Chondrocyte (in vitro differentiated cells): ENCODE measurements at regions not wholly inside any gene's neighbourhood (a gene's known extent, or its start where the extent isn't known, plus 50 kb on each side); places are given as distances from the start of the nearest gene placed in this dataset.

ENCODE experiments used
- DNase-seq: peaks from one replicate; pipeline ENCODE4 v3.0.0; 2021; ENCODE audit warnings: mixed read lengths, low spot score
- H3K27ac Mint-ChIP-seq: one replicate; pipeline ENCODE4 v1.8.0; 2021; ENCODE audit warnings: mild to moderate bottlenecking, moderate library complexity, mixed read lengths; ENCODE audit not compliant: unreplicated experiment
- H3K27me3 Mint-ChIP-seq: 2 replicates; pipeline ENCODE4 v1.8.0; 2021; ENCODE audit warnings: low read depth, mixed read lengths
- H3K36me3 Mint-ChIP-seq: 2 replicates; pipeline ENCODE4 v1.8.0; 2021; ENCODE audit warnings: low read depth, mixed read lengths
- H3K4me1 Mint-ChIP-seq: 2 replicates; pipeline ENCODE4 v1.8.0; 2021; ENCODE audit warnings: low read depth, mild to moderate bottlenecking, mixed read lengths
- H3K4me3 Mint-ChIP-seq: one replicate; pipeline ENCODE4 v1.8.0; 2021; ENCODE audit warnings: mild to moderate bottlenecking, moderate library complexity, mixed read lengths; ENCODE audit not compliant: unreplicated experiment
- H3K9me3 Mint-ChIP-seq: 2 replicates; pipeline ENCODE4 v1.8.0; 2021; ENCODE audit warnings: low read depth, mixed read lengths
- TF ChIP-seq, protein P1 (sequence below): fragments of 200-600 bp; sonication (generic); IDR thresholded peaks from 2 replicates; pipeline ENCODE4 v1.5.0; 2021; ENCODE audit warnings: antibody characterized with exemption, mild to moderate bottlenecking, moderate library complexity

DNA sequence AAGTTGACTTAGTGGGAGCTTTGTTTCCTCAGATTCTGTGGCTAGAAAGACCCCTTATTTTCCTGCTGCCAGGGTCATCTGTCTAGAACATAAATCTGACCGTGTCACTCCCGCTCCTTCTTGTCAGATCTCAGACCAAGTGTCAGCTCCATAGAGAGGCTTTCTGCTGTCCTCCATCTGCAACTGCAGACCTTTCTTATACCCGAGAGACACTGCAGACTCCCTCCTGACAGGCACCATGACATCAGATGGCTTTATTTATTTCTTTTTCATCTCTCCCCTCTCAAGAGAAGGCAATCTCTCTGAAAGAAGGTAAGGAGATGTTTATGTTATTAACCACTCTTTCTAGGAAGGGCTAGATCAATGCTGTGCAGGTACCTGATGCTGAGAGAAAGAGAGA, 726.5 kb downstream of the UQCRFS1 start:
- Mint-ChIP-seq H3K4me3 (no peak overlapping the region), H3K9me3 (no peaks in the 10 kb centered on the region), H3K27me3 (peaks cover 4% of the 10 kb centered on the region), H3K27ac (no peak overlapping the region), H3K36me3 (no peaks in the 10 kb centered on the region), H3K4me1 (no peaks in the 10 kb centered on the region)
- TF ChIP-seq, protein P1, sequence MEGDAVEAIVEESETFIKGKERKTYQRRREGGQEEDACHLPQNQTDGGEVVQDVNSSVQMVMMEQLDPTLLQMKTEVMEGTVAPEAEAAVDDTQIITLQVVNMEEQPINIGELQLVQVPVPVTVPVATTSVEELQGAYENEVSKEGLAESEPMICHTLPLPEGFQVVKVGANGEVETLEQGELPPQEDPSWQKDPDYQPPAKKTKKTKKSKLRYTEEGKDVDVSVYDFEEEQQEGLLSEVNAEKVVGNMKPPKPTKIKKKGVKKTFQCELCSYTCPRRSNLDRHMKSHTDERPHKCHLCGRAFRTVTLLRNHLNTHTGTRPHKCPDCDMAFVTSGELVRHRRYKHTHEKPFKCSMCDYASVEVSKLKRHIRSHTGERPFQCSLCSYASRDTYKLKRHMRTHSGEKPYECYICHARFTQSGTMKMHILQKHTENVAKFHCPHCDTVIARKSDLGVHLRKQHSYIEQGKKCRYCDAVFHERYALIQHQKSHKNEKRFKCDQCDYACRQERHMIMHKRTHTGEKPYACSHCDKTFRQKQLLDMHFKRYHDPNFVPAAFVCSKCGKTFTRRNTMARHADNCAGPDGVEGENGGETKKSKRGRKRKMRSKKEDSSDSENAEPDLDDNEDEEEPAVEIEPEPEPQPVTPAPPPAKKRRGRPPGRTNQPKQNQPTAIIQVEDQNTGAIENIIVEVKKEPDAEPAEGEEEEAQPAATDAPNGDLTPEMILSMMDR = no peak
- DNase-seq = no peak

DNA sequence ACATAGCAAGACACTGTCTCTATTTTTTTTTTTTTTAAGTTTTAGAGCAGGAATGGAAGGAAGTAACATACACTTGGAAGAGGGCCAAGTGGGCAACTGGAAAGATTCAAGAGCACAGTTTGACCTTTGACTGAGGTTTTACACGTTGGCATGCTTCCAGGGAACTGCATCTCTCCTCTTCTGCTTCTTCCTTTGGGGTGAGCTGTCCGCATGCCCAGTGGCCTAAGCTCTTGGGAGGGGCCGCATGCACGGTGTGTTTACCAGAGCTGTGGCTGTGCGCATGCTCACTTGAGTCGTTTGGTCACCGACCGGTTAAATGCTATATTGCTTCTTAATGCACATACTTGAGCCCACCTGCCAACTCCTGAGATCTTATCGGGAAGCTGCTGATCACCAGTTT, 727.7 kb downstream of the UQCRFS1 start:
- no peaks in the 10 kb centered on the region for H3K4me1 Mint-ChIP-seq
- no peak overlapping the region for H3K27ac Mint-ChIP-seq
- TF ChIP-seq, protein P1 = no peak
- H3K27me3 Mint-ChIP-seq = peaks cover 4% of the 10 kb centered on the region
- no peak overlapping the region for H3K4me3 Mint-ChIP-seq
- no peak for DNase-seq
- H3K36me3 Mint-ChIP-seq = no peaks in the 10 kb centered on the region
- no peaks in the 10 kb centered on the region for H3K9me3 Mint-ChIP-seq

DNA sequence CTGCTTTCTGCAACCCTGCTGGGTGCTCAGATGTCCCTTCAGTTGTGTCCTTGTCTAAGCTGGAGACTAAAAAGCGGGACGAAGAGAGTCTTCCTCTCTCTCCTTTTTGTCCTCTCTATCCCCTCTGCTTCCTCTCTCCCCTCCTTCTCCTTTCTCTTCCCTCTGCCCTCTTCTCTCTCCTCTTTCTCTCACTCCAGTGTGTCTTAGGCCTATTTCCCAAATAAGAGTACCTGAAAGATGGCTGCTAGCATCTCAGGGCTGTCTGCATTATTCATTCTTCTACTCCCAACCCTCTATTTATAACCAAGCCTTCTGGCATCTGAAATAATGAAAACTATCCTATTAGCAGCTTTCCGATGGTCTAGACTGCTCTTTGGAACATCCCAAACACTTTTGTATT, 729.8 kb downstream of the UQCRFS1 start:
- Mint-ChIP-seq H3K27ac (no peak overlapping the region), H3K9me3 (no peaks in the 10 kb centered on the region), H3K4me1 (no peaks in the 10 kb centered on the region), H3K36me3 (no peaks in the 10 kb centered on the region), H3K27me3 (peaks cover 4% of the 10 kb centered on the region), H3K4me3 (no peak overlapping the region)
- no peak for DNase-seq
- TF ChIP-seq, protein P1 = no peak

DNA sequence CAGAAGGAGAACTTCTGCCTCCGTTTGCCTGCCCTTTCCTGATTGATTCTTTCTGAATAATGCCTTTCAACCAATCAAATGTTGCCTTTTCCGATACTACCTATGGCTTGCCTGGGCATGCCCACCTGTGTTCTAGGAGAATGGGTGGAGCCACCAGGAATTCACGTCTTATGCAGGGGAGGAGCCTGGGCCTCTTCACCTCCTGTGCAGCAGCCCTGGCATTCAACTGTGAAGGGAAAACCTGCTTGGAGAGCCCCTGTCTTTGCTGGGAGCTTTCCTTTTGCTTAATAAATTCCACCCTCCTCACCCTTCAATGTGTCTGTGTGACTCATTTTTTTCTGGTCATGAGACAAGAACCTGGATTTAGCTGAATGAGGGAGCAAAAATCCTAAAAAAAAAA, 730.7 kb downstream of the UQCRFS1 start:
- Mint-ChIP-seq H3K4me3 (no peak overlapping the region), H3K27me3 (peaks cover 8% of the 10 kb centered on the region), H3K36me3 (no peaks in the 10 kb centered on the region), H3K4me1 (no peaks in the 10 kb centered on the region), H3K9me3 (no peaks in the 10 kb centered on the region), H3K27ac (no peak overlapping the region)
- no peak for DNase-seq
- TF ChIP-seq, protein P1 = no peak

DNA sequence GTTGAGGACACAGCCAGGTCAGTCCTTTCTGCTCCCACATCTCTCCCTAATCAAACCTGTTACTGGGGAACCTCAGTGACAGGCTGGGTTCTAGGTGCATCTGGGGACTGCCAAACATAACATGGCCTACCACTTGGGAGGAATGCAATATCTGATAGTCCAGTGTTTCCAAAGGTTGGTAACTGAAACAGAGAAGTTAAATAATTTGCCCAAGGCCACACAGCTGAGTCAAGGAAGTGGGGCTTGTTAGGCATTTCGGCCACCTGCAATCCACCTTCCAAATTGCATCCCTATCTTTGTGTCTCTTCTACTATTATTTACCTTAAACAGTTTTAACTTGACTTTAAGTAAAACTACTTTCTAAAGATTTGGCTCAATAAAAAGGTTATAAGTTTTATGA, 731.3 kb downstream of the UQCRFS1 start:
- no peak for DNase-seq
- no peaks in the 10 kb centered on the region for H3K36me3 Mint-ChIP-seq
- H3K27ac Mint-ChIP-seq = no peak overlapping the region
- no peaks in the 10 kb centered on the region for H3K4me1 Mint-ChIP-seq
- TF ChIP-seq, protein P1 = no peak
- H3K9me3 Mint-ChIP-seq = no peaks in the 10 kb centered on the region
- H3K27me3 Mint-ChIP-seq = peaks cover 8% of the 10 kb centered on the region
- H3K4me3 Mint-ChIP-seq = no peak overlapping the region
